ENCODE measurements at regions not wholly inside any gene's neighbourhood (a gene's known extent, or its start where the extent isn't known, plus 50 kb on each side); places are given as distances from the start of the nearest gene placed in this dataset.

GRCh38 chr1:5554111-5554510, 438.1 kb downstream of the NPHP4 start:
- TF ChIP-seq CTCF (IDR thresholded peaks at IDR 0.05) (no peak), EP300 (IDR thresholded peaks at IDR 0.05; ENCODE audit: low read depth) (no peak), POLR2AphosphoS5 (IDR thresholded peaks at IDR 0.05) (no peak)
